Stimulated activated CD4-positive, alpha-beta T cell treated with anti-CD3 and anti-CD28 coated beads, Interleukin-15, amount 100 ng/mL, for 24 hours (primary cell): ENCODE measurements at regions not wholly inside any gene's neighbourhood (a gene's known extent, or its start where the extent isn't known, plus 50 kb on each side); places are given as distances from the start of the nearest gene placed in this dataset.
"Not testable (repeated sequence)": the region's sequence is repeated elsewhere in the genome, so short reads cannot be mapped to it uniquely, and the experiment has no call there.

ENCODE experiments used
- DNase-seq: peaks from one replicate; pipeline ENCODE4 v3.0.0-alpha.2; 2020

GRCh38 chr10:33643042-33643441 is 308.6 kb upstream of the NRP1 start:
- no peak for DNase-seq

- DNase-seq, result no peak
Observed at GRCh38 chr10:33638891-33639290, 304.4 kb upstream of the NRP1 start.

GRCh38 chr10:33638374-33638773 is 303.9 kb upstream of the NRP1 start:
- no peak for DNase-seq

GRCh38 chr10:33635967-33636515 is 301.6 kb upstream of the NRP1 start:
- DNase-seq, result no peak

GRCh38 chr10:33632432-33632831 is 298.0 kb upstream of the NRP1 start:
- no peak for DNase-seq

- DNase-seq, result no peak
Observed at GRCh38 chr10:33631991-33632390, 297.5 kb upstream of the NRP1 start.

- DNase-seq, result no peak
Observed at GRCh38 chr10:33630761-33631160, 296.3 kb upstream of the NRP1 start.

- DNase-seq, result no peak
Observed at GRCh38 chr10:33627611-33628010, 293.1 kb upstream of the NRP1 start.

GRCh38 chr10:33626798-33627466 is 292.5 kb upstream of the NRP1 start:
- DNase-seq, result no peak

- no peak for DNase-seq
Observed at GRCh38 chr10:33623669-33624068, 289.2 kb upstream of the NRP1 start.

GRCh38 chr10:33621101-33621500 is 286.6 kb upstream of the NRP1 start:
- DNase-seq, result no peak

GRCh38 chr10:33618196-33618595 is 283.7 kb upstream of the NRP1 start:
- no peak for DNase-seq

GRCh38 chr10:33617381-33618080 is 283.1 kb upstream of the NRP1 start:
- no peak for DNase-seq

GRCh38 chr10:33616956-33617355 is 282.5 kb upstream of the NRP1 start:
- DNase-seq, result no peak

GRCh38 chr10:33612551-33612950 is 278.1 kb upstream of the NRP1 start:
- no peak for DNase-seq

GRCh38 chr10:33612116-33612515 is 277.6 kb upstream of the NRP1 start:
- DNase-seq, result no peak

GRCh38 chr10:33611423-33611822 is 277.0 kb upstream of the NRP1 start:
- no peak for DNase-seq

- DNase-seq, result no peak
Observed at GRCh38 chr10:33609546-33609945, 275.1 kb upstream of the NRP1 start.

GRCh38 chr10:33602278-33602677 is 267.8 kb upstream of the NRP1 start:
- DNase-seq, result no peak

GRCh38 chr10:33600381-33600780 is 265.9 kb upstream of the NRP1 start:
- DNase-seq, result no peak

GRCh38 chr10:33596422-33596821 is 262.0 kb upstream of the NRP1 start:
- no peak for DNase-seq

GRCh38 chr10:33594475-33594874 is 260.0 kb upstream of the NRP1 start:
- no peak for DNase-seq

- DNase-seq, result no peak
Observed at GRCh38 chr10:33588974-33589600, 254.6 kb upstream of the NRP1 start.

- DNase-seq, result not testable (repeated sequence)
Observed at GRCh38 chr10:33584596-33584995, 250.1 kb upstream of the NRP1 start.
